ENCODE measurements at regions not wholly inside any gene's neighbourhood (a gene's known extent, or its start where the extent isn't known, plus 50 kb on each side); places are given as distances from the start of the nearest gene placed in this dataset.

GRCh38 chr1:87765057-87765680, 436.5 kb downstream of the LMO4 start:
- H3K27ac ChIP-seq (ENCODE audit: low read depth, low read length): peak overlapping the region; percentile 9
- H3K4me1 ChIP-seq (ENCODE audit: control insufficient read depth, insufficient read depth, low read length): no peaks in the 10 kb centered on the region
- H3K9me3 ChIP-seq (ENCODE audit: control insufficient read depth, low read length): no peaks in the 10 kb centered on the region
- Mint-ChIP-seq H3K4me1 (no peaks in the 10 kb centered on the region), H3K36me3 (ENCODE audit: low read depth) (no peaks in the 10 kb centered on the region), H3K27ac (no peak overlapping the region), H3K27me3 (ENCODE audit: insufficient read depth) (no peaks in the 10 kb centered on the region), H3K4me3 (no peak overlapping the region), H3K9me3 (no peaks in the 10 kb centered on the region)
- H3K36me3 ChIP-seq (ENCODE audit: control insufficient read depth, insufficient read depth, low read length): no peaks in the 10 kb centered on the region
- DNase-seq: no peak
- 87 to 100% methylated on average over 2 to 6 of the region's 6 CpGs for WGBS, 2 experiments (ENCODE audit: insufficient coverage in 1 of 2, insufficient read length in 1 of 2)
- no peak for TF ChIP-seq CTCF (conservative IDR thresholded peaks at IDR 0.05)
- H3K27me3 ChIP-seq (ENCODE audit: control insufficient read depth, insufficient read depth, low read length, poor library complexity, severe bottlenecking): no peaks in the 10 kb centered on the region
- H3K9ac ChIP-seq (ENCODE audit: extremely low read depth, low read length, poor library complexity, severe bottlenecking): no peak overlapping the region
- no peak overlapping the region for H3K4me3 ChIP-seq (ENCODE audit: low read length)

- no peak overlapping the region for H3K27ac Mint-ChIP-seq
- Histone ChIP-seq H3K36me3 (ENCODE audit: control insufficient read depth, insufficient read depth, low read length) (no peaks in the 10 kb centered on the region), H3K27me3 (ENCODE audit: control insufficient read depth, insufficient read depth, low read length, poor library complexity, severe bottlenecking) (no peaks in the 10 kb centered on the region), H3K27ac (ENCODE audit: low read depth, low read length) (no peak overlapping the region), H3K9ac (ENCODE audit: extremely low read depth, low read length, poor library complexity, severe bottlenecking) (no peak overlapping the region), H3K4me1 (ENCODE audit: control insufficient read depth, insufficient read depth, low read length) (no peaks in the 10 kb centered on the region), H3K4me3 (ENCODE audit: low read length) (no peak overlapping the region), H3K9me3 (ENCODE audit: control insufficient read depth, low read length) (no peaks in the 10 kb centered on the region)
- no peaks in the 10 kb centered on the region for H3K27me3 Mint-ChIP-seq (ENCODE audit: insufficient read depth)
- no peaks in the 10 kb centered on the region for H3K36me3 Mint-ChIP-seq (ENCODE audit: low read depth)
- 56% methylated on average over 1 of the region's 1 CpG; no CpG with 5 or more reads in 1 of the 2 experiments for WGBS, 2 experiments (ENCODE audit: insufficient coverage in 1 of 2, insufficient read length in 1 of 2)
- no peak for TF ChIP-seq CTCF (conservative IDR thresholded peaks at IDR 0.05)
- H3K9me3 Mint-ChIP-seq: no peaks in the 10 kb centered on the region
- no peak overlapping the region for H3K4me3 Mint-ChIP-seq
- H3K4me1 Mint-ChIP-seq: no peaks in the 10 kb centered on the region
- DNase-seq: no peak
Observed at GRCh38 chr1:87765681-87766070, 437.0 kb downstream of the LMO4 start.

GRCh38 chr1:87766737-87767136, 438.1 kb downstream of the LMO4 start:
- Histone ChIP-seq H3K27ac (ENCODE audit: low read depth, low read length) (no peak overlapping the region), H3K27me3 (ENCODE audit: control insufficient read depth, insufficient read depth, low read length, poor library complexity, severe bottlenecking) (no peaks in the 10 kb centered on the region), H3K9me3 (ENCODE audit: control insufficient read depth, low read length) (no peaks in the 10 kb centered on the region), H3K4me3 (ENCODE audit: low read length) (no peak overlapping the region), H3K4me1 (ENCODE audit: control insufficient read depth, insufficient read depth, low read length) (no peaks in the 10 kb centered on the region), H3K9ac (ENCODE audit: extremely low read depth, low read length, poor library complexity, severe bottlenecking) (no peak overlapping the region), H3K36me3 (ENCODE audit: control insufficient read depth, insufficient read depth, low read length) (no peaks in the 10 kb centered on the region)
- WGBS, 2 experiments (ENCODE audit: insufficient coverage in 1 of 2, insufficient read length in 1 of 2): 88 to 100% methylated on average over 1 of the region's 1 CpG
- no peak for DNase-seq
- H3K4me3 Mint-ChIP-seq: no peak overlapping the region
- no peaks in the 10 kb centered on the region for H3K4me1 Mint-ChIP-seq
- no peak overlapping the region for H3K27ac Mint-ChIP-seq
- no peaks in the 10 kb centered on the region for H3K9me3 Mint-ChIP-seq
- no peaks in the 10 kb centered on the region for H3K36me3 Mint-ChIP-seq (ENCODE audit: low read depth)
- TF ChIP-seq CTCF (conservative IDR thresholded peaks at IDR 0.05): no peak
- H3K27me3 Mint-ChIP-seq (ENCODE audit: insufficient read depth): no peaks in the 10 kb centered on the region
